ENCODE measurements at regions not wholly inside any gene's neighbourhood (a gene's known extent, or its start where the extent isn't known, plus 50 kb on each side); places are given as distances from the start of the nearest gene placed in this dataset.

DNA sequence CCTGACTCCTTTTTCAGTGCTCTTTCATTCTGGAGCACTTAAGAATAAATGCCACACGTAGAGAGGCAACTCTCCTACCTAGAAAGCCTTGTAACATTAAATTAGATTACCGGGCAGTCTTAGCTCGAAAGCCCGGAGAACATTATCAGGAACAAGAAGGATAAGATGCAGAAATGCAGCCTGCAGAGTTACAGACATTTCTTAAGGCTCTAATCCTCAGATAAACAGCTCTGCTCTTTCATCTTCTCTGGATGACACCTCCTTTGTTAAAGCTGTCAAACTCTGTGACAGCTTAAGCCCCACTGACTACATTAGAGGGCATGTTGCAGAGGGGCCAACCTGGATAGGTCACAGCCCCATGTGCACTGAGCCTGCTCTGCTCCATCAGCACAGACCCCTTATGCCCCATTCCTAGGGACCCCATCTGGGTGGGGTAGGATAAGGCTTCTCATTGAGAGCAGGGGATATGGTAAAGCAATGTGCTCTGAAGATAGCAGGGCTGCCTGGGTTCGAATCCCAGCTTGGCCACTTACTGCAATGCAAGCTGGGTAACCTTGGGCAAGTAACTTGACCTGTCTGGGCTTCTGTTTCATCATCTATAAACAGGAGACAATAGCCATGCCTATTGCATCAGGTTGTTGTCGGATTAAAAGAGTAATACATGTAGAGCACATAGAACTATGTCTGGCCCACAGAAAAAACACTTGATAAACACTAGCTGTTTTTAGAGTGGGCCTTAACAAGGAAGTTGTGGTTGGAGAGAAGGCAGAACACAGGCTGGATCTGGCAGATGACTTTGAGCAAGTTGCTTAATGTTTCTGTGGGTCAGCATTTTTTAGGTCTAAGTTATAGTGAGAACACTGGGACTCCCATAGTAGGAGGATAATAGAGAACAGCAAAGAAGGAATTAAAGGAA, 111.4 kb downstream of the THNSL2 start:
- H3K4me1 ChIP-seq (ENCODE audit: control insufficient read depth, low read depth, low read length) = no peaks in the 10 kb centered on the region
- no peak overlapping the region for H3K27ac ChIP-seq (ENCODE audit: low read length)
- no peaks in the 10 kb centered on the region for H3K27me3 ChIP-seq (ENCODE audit: control insufficient read depth, insufficient read depth, low read length)
- H3K4me3 ChIP-seq (ENCODE audit: low read length) = no peak overlapping the region
- H3K9ac ChIP-seq (ENCODE audit: low read length) = no peak overlapping the region
- H3K9me3 ChIP-seq (ENCODE audit: control insufficient read depth, low read depth, low read length) = no peaks in the 10 kb centered on the region
- H3K36me3 ChIP-seq (ENCODE audit: control insufficient read depth, low read depth, low read length) = no peaks in the 10 kb centered on the region

DNA sequence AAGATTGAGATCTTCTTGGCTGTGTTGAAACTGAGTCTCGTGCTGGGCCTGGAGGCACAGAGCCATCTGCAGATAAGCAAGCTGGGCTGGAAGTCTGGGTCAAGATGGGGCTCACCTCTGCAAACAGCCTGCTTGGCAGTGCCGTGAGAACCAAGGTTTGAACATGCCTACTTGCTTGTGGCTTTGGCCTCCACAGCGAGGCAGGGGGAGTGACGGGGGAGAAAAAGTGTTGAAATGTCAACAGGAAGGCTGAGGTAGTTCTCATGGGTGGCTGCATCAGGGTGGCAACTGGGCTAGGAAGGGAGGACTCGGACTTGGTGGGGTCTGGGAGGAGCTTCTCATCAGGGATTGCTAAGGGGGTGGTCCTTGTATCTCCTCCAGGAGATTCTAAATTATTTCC, 99.7 kb downstream of the THNSL2 start:
- Histone ChIP-seq H3K27ac (ENCODE audit: low read length) (no peak overlapping the region), H3K4me1 (ENCODE audit: control insufficient read depth, low read depth, low read length) (no peaks in the 10 kb centered on the region), H3K9ac (ENCODE audit: low read length) (no peak overlapping the region), H3K36me3 (ENCODE audit: control insufficient read depth, low read depth, low read length) (no peaks in the 10 kb centered on the region), H3K9me3 (ENCODE audit: control insufficient read depth, low read depth, low read length) (no peaks in the 10 kb centered on the region), H3K27me3 (ENCODE audit: control insufficient read depth, insufficient read depth, low read length) (no peaks in the 10 kb centered on the region), H3K4me3 (ENCODE audit: low read length) (no peak overlapping the region)

DNA sequence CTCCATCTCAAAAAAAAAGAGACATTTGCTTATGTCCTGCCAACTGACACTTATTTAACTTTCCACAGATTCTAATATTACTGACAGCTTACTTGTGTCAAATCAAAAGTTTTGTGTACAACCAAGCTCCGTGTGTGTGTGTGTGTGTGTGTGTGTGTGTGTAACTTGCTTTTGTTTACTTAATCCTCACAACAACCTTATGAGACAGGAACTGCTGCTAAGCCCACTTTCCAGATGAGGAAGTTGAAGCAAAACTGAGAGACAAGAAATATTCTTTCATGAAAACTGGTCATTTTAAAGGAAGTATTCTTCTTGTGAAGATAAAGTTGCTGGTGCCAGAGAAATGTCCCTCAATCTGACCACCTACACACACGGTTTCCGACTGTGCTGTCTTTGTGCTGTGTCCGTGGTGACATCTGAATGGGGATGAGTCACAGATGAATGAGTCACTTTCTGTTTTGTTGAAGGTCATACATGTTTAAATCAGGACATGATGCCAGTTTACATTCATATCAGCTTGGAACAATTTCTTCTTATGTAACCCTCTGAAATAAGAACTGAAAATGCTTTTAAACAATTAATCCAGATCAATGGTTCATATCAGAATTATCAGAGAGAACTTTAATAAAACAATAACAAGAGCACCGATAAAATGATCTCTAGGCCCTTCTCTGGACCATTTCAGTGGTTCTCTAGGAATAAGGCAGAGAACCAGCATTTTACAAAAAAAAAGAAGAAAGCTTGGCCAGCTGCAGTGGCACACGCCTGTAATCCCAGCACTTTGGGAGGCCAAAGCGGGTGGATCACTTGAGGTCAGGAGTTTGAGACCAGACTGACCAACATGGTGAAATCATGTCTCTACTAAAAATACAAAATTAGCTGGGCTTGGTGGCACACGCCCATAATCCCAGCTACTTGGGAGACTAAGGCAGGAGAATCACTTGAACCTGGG, 95.5 kb downstream of the THNSL2 start:
- Histone ChIP-seq H3K9me3 (ENCODE audit: control insufficient read depth, low read depth, low read length) (no peaks in the 10 kb centered on the region), H3K36me3 (ENCODE audit: control insufficient read depth, low read depth, low read length) (no peaks in the 10 kb centered on the region), H3K9ac (ENCODE audit: low read length) (no peak overlapping the region), H3K27ac (ENCODE audit: low read length) (no peak overlapping the region), H3K4me3 (ENCODE audit: low read length) (no peak overlapping the region), H3K4me1 (ENCODE audit: control insufficient read depth, low read depth, low read length) (no peaks in the 10 kb centered on the region), H3K27me3 (ENCODE audit: control insufficient read depth, insufficient read depth, low read length) (no peaks in the 10 kb centered on the region)

DNA sequence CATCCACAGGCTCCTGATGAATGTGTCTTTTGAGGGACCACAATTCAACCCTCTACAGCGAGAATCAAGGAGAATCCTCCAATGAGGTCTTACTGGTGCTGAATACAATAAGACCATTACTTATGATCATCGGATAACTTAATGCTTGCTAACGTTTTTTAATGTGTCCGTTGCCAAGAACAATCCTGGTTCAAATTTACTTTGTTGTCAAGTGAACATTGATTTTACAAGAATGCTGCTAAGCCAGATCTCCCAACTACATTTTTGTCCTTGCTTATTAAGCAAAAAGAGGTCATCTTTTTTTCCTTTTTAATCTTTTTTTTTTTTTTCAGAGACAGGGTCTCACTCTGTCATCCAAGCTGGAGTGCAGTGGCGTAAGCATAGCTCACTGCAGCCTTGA, 93.7 kb downstream of the THNSL2 start:
- Histone ChIP-seq H3K36me3 (ENCODE audit: control insufficient read depth, low read depth, low read length) (no peaks in the 10 kb centered on the region), H3K4me1 (ENCODE audit: control insufficient read depth, low read depth, low read length) (no peaks in the 10 kb centered on the region), H3K9me3 (ENCODE audit: control insufficient read depth, low read depth, low read length) (no peaks in the 10 kb centered on the region), H3K27ac (ENCODE audit: low read length) (no peak overlapping the region), H3K27me3 (ENCODE audit: control insufficient read depth, insufficient read depth, low read length) (no peaks in the 10 kb centered on the region), H3K9ac (ENCODE audit: low read length) (no peak overlapping the region), H3K4me3 (ENCODE audit: low read length) (no peak overlapping the region)

DNA sequence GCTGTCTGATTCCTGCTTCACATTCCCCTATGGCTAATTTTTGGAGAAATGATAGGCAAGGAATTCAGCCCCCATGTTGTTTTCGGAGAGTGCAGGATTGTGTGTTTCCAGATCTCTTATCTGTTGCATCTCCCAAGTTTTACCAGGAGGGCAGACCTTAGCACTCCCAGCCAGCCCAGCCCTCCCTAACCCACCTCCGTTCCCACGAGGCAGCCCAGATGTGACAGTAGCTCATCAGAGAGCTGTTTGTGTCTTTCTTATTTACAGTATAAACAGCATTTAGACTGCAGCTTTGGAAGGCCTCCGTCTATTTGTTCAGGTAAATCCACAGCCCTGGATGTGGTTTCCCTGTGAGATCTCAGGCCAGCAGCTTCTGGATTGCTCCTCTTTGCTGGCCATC, 91.6 kb downstream of the THNSL2 start:
- H3K9me3 ChIP-seq (ENCODE audit: control insufficient read depth, low read depth, low read length) = no peaks in the 10 kb centered on the region
- H3K27ac ChIP-seq (ENCODE audit: low read length) = no peak overlapping the region
- no peak overlapping the region for H3K9ac ChIP-seq (ENCODE audit: low read length)
- H3K4me3 ChIP-seq (ENCODE audit: low read length) = no peak overlapping the region
- no peaks in the 10 kb centered on the region for H3K36me3 ChIP-seq (ENCODE audit: control insufficient read depth, low read depth, low read length)
- no peaks in the 10 kb centered on the region for H3K4me1 ChIP-seq (ENCODE audit: control insufficient read depth, low read depth, low read length)
- H3K27me3 ChIP-seq (ENCODE audit: control insufficient read depth, insufficient read depth, low read length) = no peaks in the 10 kb centered on the region

DNA sequence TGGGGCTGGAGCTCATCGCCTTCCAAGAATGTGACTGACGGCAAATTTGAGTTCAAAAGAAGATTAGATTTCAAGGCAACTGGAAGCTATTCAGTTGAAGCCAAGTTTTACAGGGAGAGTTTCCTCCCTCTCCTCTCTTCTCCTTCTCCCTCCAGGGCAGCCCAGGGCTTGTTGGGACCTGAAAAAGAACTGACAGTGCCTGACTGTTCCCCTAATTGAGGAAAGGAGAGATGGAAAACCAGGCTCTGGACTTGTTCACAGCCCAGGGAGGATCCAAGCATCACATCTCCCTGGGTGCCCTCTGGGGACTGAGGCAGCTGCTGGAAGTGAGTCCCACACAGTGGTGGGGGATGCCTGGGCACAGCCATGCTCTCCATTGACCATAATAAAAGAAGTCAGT, 88.1 kb downstream of the THNSL2 start:
- no peaks in the 10 kb centered on the region for H3K27me3 ChIP-seq (ENCODE audit: control insufficient read depth, insufficient read depth, low read length)

DNA sequence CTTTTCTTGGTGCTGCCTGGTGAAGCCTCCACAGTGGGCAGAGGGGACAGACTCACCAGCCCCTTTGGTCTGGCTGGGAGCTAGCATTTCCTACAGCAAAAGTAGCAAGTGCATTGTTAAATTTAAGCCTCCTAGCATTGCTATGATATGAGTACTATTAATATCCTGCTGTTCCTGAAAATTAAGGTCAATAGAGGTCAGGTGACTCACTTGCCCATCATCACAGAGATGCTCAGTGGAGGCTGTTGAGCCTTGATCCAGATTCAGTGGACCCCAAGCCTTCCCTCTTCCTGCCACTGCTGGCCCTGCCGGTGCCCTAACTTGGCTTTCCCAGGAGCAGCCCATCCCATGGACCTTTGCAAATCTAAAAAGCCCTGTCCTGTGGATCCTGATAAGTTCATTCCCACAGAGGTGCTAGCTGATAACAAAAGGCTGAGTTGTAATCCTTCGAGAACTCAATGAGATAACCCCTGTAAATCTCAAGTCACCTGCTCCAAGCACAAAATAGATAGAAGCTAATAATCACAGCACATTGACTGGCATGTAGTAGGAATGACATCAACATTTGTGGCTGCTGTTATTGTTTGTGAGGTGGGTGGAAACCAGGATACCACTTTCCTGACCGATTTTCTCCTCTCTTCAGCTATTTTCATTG, 84.4 kb downstream of the THNSL2 start:
- H3K27ac ChIP-seq (ENCODE audit: low read length) = no peak overlapping the region
- H3K4me3 ChIP-seq (ENCODE audit: low read length) = no peak overlapping the region
- no peaks in the 10 kb centered on the region for H3K27me3 ChIP-seq (ENCODE audit: control insufficient read depth, insufficient read depth, low read length)
- H3K9ac ChIP-seq (ENCODE audit: low read length) = no peak overlapping the region
- H3K36me3 ChIP-seq (ENCODE audit: control insufficient read depth, low read depth, low read length) = no peaks in the 10 kb centered on the region
- no peaks in the 10 kb centered on the region for H3K9me3 ChIP-seq (ENCODE audit: control insufficient read depth, low read depth, low read length)
- H3K4me1 ChIP-seq (ENCODE audit: control insufficient read depth, low read depth, low read length) = no peaks in the 10 kb centered on the region

More for the DNA sequence above, 88.1 kb downstream of the THNSL2 start:
- no peaks in the 10 kb centered on the region for H3K4me1 ChIP-seq (ENCODE audit: control insufficient read depth, low read depth, low read length)
- H3K9me3 ChIP-seq (ENCODE audit: control insufficient read depth, low read depth, low read length) = no peaks in the 10 kb centered on the region
- no peak overlapping the region for H3K27ac ChIP-seq (ENCODE audit: low read length)
- no peaks in the 10 kb centered on the region for H3K36me3 ChIP-seq (ENCODE audit: control insufficient read depth, low read depth, low read length)
- H3K9ac ChIP-seq (ENCODE audit: low read length) = no peak overlapping the region
- no peak overlapping the region for H3K4me3 ChIP-seq (ENCODE audit: low read length)

DNA sequence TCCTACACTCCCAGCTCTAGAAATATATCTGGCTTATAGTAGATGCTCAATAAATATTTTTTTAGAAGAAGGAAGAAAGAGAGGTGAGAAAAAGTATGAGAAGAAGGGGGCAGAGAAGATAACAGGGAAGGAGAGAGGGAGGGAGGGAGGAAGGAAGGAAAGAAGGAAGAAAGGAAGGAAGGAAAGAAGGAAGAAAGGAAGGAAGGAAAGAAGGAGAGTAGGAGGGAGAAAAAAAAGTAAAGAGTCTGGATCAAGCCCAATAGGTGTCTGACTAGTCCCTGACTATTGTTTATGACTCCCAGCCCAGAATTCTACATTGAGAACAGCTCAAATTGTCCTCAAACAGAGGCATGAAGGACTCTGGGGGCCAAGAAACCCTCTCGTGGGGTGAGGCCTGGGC, 83.9 kb downstream of the THNSL2 start:
- no peaks in the 10 kb centered on the region for H3K36me3 ChIP-seq (ENCODE audit: control insufficient read depth, low read depth, low read length)
- H3K27ac ChIP-seq (ENCODE audit: low read length) = no peak overlapping the region
- no peak overlapping the region for H3K9ac ChIP-seq (ENCODE audit: low read length)
- H3K4me1 ChIP-seq (ENCODE audit: control insufficient read depth, low read depth, low read length) = no peaks in the 10 kb centered on the region
- H3K4me3 ChIP-seq (ENCODE audit: low read length) = no peak overlapping the region
- no peaks in the 10 kb centered on the region for H3K9me3 ChIP-seq (ENCODE audit: control insufficient read depth, low read depth, low read length)
- no peaks in the 10 kb centered on the region for H3K27me3 ChIP-seq (ENCODE audit: control insufficient read depth, insufficient read depth, low read length)

DNA sequence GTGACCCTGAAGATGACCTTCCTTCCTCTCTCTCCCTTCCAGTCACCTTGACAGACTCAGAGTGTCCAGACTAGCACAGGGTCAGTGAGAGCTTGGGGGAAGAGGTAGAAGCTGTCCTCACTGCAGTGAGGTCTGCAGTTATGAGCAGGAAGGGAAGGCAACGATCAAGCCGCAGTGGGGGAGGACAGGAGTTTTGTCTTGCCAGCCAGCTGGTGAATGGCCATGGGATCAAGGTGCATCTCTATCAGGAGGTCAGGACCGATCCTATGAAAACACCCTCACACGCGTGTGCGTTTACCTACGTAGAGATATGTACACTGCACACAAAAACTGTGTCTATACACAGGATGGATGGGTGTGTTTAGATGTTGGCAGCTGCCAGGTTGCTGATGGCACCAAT, 83.2 kb downstream of the THNSL2 start:
- Histone ChIP-seq H3K27ac (ENCODE audit: low read length) (no peak overlapping the region), H3K27me3 (ENCODE audit: control insufficient read depth, insufficient read depth, low read length) (no peaks in the 10 kb centered on the region)

DNA sequence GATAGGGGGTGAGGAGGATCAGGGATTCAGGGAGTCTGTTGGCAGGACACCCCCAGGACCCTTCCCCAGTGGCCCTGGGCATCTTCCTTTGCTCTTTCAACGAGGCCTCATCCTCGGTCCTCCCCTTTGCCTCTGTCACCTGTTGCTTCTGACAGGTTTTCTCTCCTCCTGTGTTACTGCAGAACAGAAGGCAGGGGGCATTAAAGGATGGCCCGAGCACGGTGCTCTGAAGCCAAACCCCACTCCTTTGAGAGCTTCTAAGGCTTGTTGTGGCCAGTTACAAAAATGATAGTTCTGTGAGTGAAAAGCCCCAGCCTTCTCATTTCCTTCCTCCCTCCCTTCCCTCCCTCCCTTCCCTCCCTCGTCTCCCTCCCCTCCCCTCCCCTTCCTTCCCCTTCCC, 82.5 kb downstream of the THNSL2 start:
- H3K9ac ChIP-seq (ENCODE audit: low read length) = no peak overlapping the region
- H3K36me3 ChIP-seq (ENCODE audit: control insufficient read depth, low read depth, low read length) = no peaks in the 10 kb centered on the region
- no peaks in the 10 kb centered on the region for H3K27me3 ChIP-seq (ENCODE audit: control insufficient read depth, insufficient read depth, low read length)
- no peak overlapping the region for H3K4me3 ChIP-seq (ENCODE audit: low read length)
- no peaks in the 10 kb centered on the region for H3K9me3 ChIP-seq (ENCODE audit: control insufficient read depth, low read depth, low read length)
- no peak overlapping the region for H3K27ac ChIP-seq (ENCODE audit: low read length)
- H3K4me1 ChIP-seq (ENCODE audit: control insufficient read depth, low read depth, low read length) = no peaks in the 10 kb centered on the region

More for the DNA sequence above, 83.2 kb downstream of the THNSL2 start:
- no peaks in the 10 kb centered on the region for H3K36me3 ChIP-seq (ENCODE audit: control insufficient read depth, low read depth, low read length)
- no peak overlapping the region for H3K9ac ChIP-seq (ENCODE audit: low read length)
- no peaks in the 10 kb centered on the region for H3K9me3 ChIP-seq (ENCODE audit: control insufficient read depth, low read depth, low read length)
- no peak overlapping the region for H3K4me3 ChIP-seq (ENCODE audit: low read length)
- no peaks in the 10 kb centered on the region for H3K4me1 ChIP-seq (ENCODE audit: control insufficient read depth, low read depth, low read length)

DNA sequence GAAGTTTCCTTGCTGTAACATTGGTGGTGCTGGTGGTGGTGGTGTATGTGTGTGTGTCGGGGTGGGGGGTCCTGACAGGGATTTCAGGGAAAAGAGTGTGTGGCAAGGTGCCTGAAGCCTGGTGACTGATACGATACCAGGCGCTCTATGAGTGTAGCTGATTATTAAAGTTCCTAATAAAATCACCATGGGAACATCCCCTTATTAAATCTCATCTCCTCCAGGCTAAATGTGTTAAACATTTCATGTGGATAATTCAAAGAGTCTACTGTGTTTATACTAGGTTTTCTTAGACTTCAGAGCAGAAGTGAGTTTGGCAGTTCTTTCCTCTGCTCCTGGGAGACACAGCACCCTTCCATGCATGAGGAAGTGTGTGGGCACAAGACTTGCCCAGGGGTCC, 82.0 kb downstream of the THNSL2 start:
- no peaks in the 10 kb centered on the region for H3K9me3 ChIP-seq (ENCODE audit: control insufficient read depth, low read depth, low read length)
- H3K9ac ChIP-seq (ENCODE audit: low read length) = no peak overlapping the region
- no peaks in the 10 kb centered on the region for H3K27me3 ChIP-seq (ENCODE audit: control insufficient read depth, insufficient read depth, low read length)
- no peaks in the 10 kb centered on the region for H3K36me3 ChIP-seq (ENCODE audit: control insufficient read depth, low read depth, low read length)
- no peak overlapping the region for H3K4me3 ChIP-seq (ENCODE audit: low read length)
- H3K27ac ChIP-seq (ENCODE audit: low read length) = no peak overlapping the region
- H3K4me1 ChIP-seq (ENCODE audit: control insufficient read depth, low read depth, low read length) = no peaks in the 10 kb centered on the region
